Tibial artery (tissue), 4 donors: ENCODE measurements at regions not wholly inside any gene's neighbourhood (a gene's known extent, or its start where the extent isn't known, plus 50 kb on each side); places are given as distances from the start of the nearest gene placed in this dataset.
"Not testable (repeated sequence)": the region's sequence is repeated elsewhere in the genome, so short reads cannot be mapped to it uniquely, and the experiment has no call there.

Experiments
- DNase-seq, 2 donors: peaks; one replicate each; pipeline ENCODE4 v3.0.0-alpha.2; 2019
- H3K27ac ChIP-seq, 2 donors: fragments of 200-600 bp; sonication (generic) in 1 of 2; 1 replicate in 1 of 2; 2 replicates in 1 of 2; pipeline ENCODE4 v1.5.1; 2018 to 2019; ENCODE audit warnings: mild to moderate bottlenecking in 1 of 2
- H3K27me3 ChIP-seq, 2 donors: fragments of 200-600 bp; sonication (generic) in 1 of 2; one replicate each; pipeline versions ENCODE4 v1.5.1 to v1.6.0; 2016 to 2019
- H3K36me3 ChIP-seq, 3 donors: fragments of 200-600 bp; sonication (generic) in 2 of 3; one replicate each; pipeline ENCODE4 v1.5.1; 2016 to 2019; ENCODE audit warnings: mild to moderate bottlenecking in 2 of 3
- H3K4me1 ChIP-seq, 4 donors: fragments of 200-600 bp; sonication (generic) in 2 of 4; 1 replicate in 3 of 4; 2 replicates in 1 of 4; pipeline ENCODE4 v1.5.1; 2016 to 2019
- H3K4me3 ChIP-seq, 2 donors: fragments of 200-600 bp; sonication (generic) in 1 of 2; 1 replicate in 1 of 2; 2 replicates in 1 of 2; pipeline ENCODE4 v1.5.1; 2018 to 2019; ENCODE audit warnings: mild to moderate bottlenecking in 2 of 2
- H3K9me3 ChIP-seq, 3 donors: fragments of 200-600 bp; sonication (generic) in 1 of 3; one replicate each; pipeline ENCODE4 v1.5.1; 2016 to 2019
- CTCF ChIP-seq, 2 experiments: fragments of 200-600 bp in 1 of 2; fragments of 450-650 bp in 1 of 2; IDR thresholded peaks; one replicate each; pipeline ENCODE4 v1.5.1; 2017 to 2019; ENCODE audit warnings: antibody characterized with exemption in 2 of 2, mild to moderate bottlenecking in 1 of 2, moderate library complexity in 1 of 2
- intact Hi-C: fragments of 100-400 bp; cut with DNase I; formaldehyde crosslinking; loops from one replicate; pipeline ENCODE4 v1.15.0; 2023; ENCODE audit warnings: low total_unique reads

- intact Hi-C loops: no loop called here
- DNase-seq: no peak
These were observed 118.2 kb downstream of the LEPR start for GRCh38 chr1:65538664-65539063.

GRCh38 chr1:65539266-65540131 is 119.0 kb downstream of the LEPR start:
- Histone ChIP-seq H3K27me3 (no peaks in the 10 kb centered on the region), H3K4me3 (no peak overlapping the region), H3K36me3 (no peaks in the 10 kb centered on the region), H3K9me3 (no peaks in the 10 kb centered on the region), H3K27ac (no peak overlapping the region), H3K4me1 (no peaks in the 10 kb centered on the region)
- no peak for TF ChIP-seq CTCF (IDR thresholded peaks at IDR 0.05)
- intact Hi-C loops: no loop called here
- no peak for DNase-seq

More at GRCh38 chr1:65538664-65539063, 118.2 kb downstream of the LEPR start:
- no peaks in the 10 kb centered on the region for H3K4me1 ChIP-seq
- no peak overlapping the region for H3K27ac ChIP-seq
- TF ChIP-seq CTCF (IDR thresholded peaks at IDR 0.05): no peak
- no peaks in the 10 kb centered on the region for H3K27me3 ChIP-seq
- H3K36me3 ChIP-seq: no peaks in the 10 kb centered on the region
- no peaks in the 10 kb centered on the region for H3K9me3 ChIP-seq
- no peak overlapping the region for H3K4me3 ChIP-seq

- Histone ChIP-seq H3K36me3 (no peaks in the 10 kb centered on the region), H3K27me3 (no peaks in the 10 kb centered on the region), H3K27ac (no peak overlapping the region), H3K4me3 (no peak overlapping the region), H3K4me1 (no peaks in the 10 kb centered on the region), H3K9me3 (no peaks in the 10 kb centered on the region)
- no peak for TF ChIP-seq CTCF (IDR thresholded peaks at IDR 0.05)
- no peak for DNase-seq
- intact Hi-C loops: no loop called here
These were observed 120.7 kb downstream of the LEPR start for GRCh38 chr1:65541161-65541560.

- TF ChIP-seq CTCF (IDR thresholded peaks at IDR 0.05): no peak
- Histone ChIP-seq H3K9me3 (no peaks in the 10 kb centered on the region), H3K4me1 (no peaks in the 10 kb centered on the region), H3K4me3 (no peak overlapping the region), H3K27me3 (no peaks in the 10 kb centered on the region), H3K36me3 (no peaks in the 10 kb centered on the region), H3K27ac (no peak overlapping the region)
- intact Hi-C loops: no loop called here
- DNase-seq: no peak
These were observed 121.4 kb downstream of the LEPR start for GRCh38 chr1:65541865-65542264.

- H3K36me3 ChIP-seq, H3K4me1 ChIP-seq, H3K9me3 ChIP-seq, H3K4me3 ChIP-seq, H3K27ac ChIP-seq, intact Hi-C loops, DNase-seq, H3K27me3 ChIP-seq: not testable (repeated sequence)
These were observed 122.1 kb downstream of the LEPR start for GRCh38 chr1:65542592-65542991.

GRCh38 chr1:65550306-65551010 is 130.0 kb downstream of the LEPR start:
- DNase-seq, H3K27ac ChIP-seq, intact Hi-C loops, H3K36me3 ChIP-seq, H3K4me1 ChIP-seq, H3K4me3 ChIP-seq, H3K27me3 ChIP-seq, H3K9me3 ChIP-seq: not testable (repeated sequence)

GRCh38 chr1:65552484-65552883 is 132.0 kb downstream of the LEPR start:
- H3K4me3 ChIP-seq, H3K27me3 ChIP-seq, H3K4me1 ChIP-seq, H3K27ac ChIP-seq, DNase-seq, intact Hi-C loops, H3K36me3 ChIP-seq: not testable (repeated sequence)
- peaks cover 0 to 13% (median 0%) of the 10 kb centered on the region in 3 donors for H3K9me3 ChIP-seq

- intact Hi-C loops, DNase-seq, H3K27me3 ChIP-seq: not testable (repeated sequence)
These were observed 133.8 kb downstream of the LEPR start for GRCh38 chr1:65554086-65554764.

More at GRCh38 chr1:65554086-65554764, 133.8 kb downstream of the LEPR start:
- not testable (repeated sequence) for H3K36me3 ChIP-seq, H3K27ac ChIP-seq, H3K4me1 ChIP-seq, H3K4me3 ChIP-seq
- peaks cover 0 to 13% (median 0%) of the 10 kb centered on the region in 3 donors for H3K9me3 ChIP-seq
